Mesendoderm (in vitro differentiated cells): ENCODE measurements at regions not wholly inside any gene's neighbourhood (a gene's known extent, or its start where the extent isn't known, plus 50 kb on each side); places are given as distances from the start of the nearest gene placed in this dataset. TPM values are rescaled to one million over a fixed set of nuclear protein-coding genes. Genes with fewer than 3 reads are reported as not detected.
A peak's percentile ranks its signal among the peaks of the same experiment; 100 is the strongest.

Experiments
- DNase-seq: peaks from one replicate; pipeline ENCODE4 v3.0.0; 2013
- H2AK5ac ChIP-seq: 2 replicates; pipeline ENCODE4 v1.6.1; 2013; ENCODE audit warnings: low read length, inconsistent platforms
- H2BK120ac ChIP-seq: 2 replicates; pipeline ENCODE4 v1.6.1; 2013; ENCODE audit warnings: low read depth, mild to moderate bottlenecking, low read length, moderate library complexity, mixed read lengths
- H2BK15ac ChIP-seq: replicated peaks from 2 replicates; pipeline ENCODE4 v1.6.1; 2013; ENCODE audit warnings: low read depth, mild to moderate bottlenecking, moderate library complexity
- H2BK5ac ChIP-seq: 2 replicates; pipeline ENCODE4 v1.6.1; 2013; ENCODE audit warnings: low read length, inconsistent platforms
- H3K18ac ChIP-seq: 2 replicates; pipeline ENCODE4 v1.6.1; 2013; ENCODE audit warnings: mild to moderate bottlenecking, low read length, mixed read lengths
- H3K23ac ChIP-seq: one replicate; pipeline ENCODE4 v1.6.1; 2013; ENCODE audit warnings: low read length
- H3K27ac ChIP-seq: 2 replicates; pipeline ENCODE4 v1.5.1; 2013; ENCODE audit warnings: low read depth, mild to moderate bottlenecking, inconsistent platforms, low read length, moderate library complexity
- H3K27me3 ChIP-seq: 2 replicates; pipeline ENCODE4 v1.6.1; 2013; ENCODE audit warnings: low read length, control low read depth, mild to moderate bottlenecking, inconsistent platforms; ENCODE audit not compliant: insufficient read depth, poor library complexity
- H3K36me3 ChIP-seq: 2 replicates; pipeline ENCODE4 v1.6.1; 2013; ENCODE audit warnings: low read length, inconsistent platforms; ENCODE audit not compliant: control insufficient read depth, insufficient read depth
- H3K4ac ChIP-seq: one replicate; pipeline ENCODE4 v1.6.1; 2013; ENCODE audit warnings: low read depth, mild to moderate bottlenecking, low read length, moderate library complexity
- H3K4me1 ChIP-seq: 2 replicates; pipeline ENCODE4 v1.6.1; 2013; ENCODE audit warnings: low read depth, low read length, inconsistent platforms; ENCODE audit not compliant: control insufficient read depth
- H3K4me2 ChIP-seq: 2 replicates; pipeline ENCODE4 v1.6.1; 2013; ENCODE audit warnings: low read length
- H3K4me3 ChIP-seq: 2 replicates; pipeline ENCODE4 v1.5.1; 2013; ENCODE audit warnings: mild to moderate bottlenecking, low read length
- H3K56ac ChIP-seq: one replicate; pipeline ENCODE4 v1.6.1; 2013; ENCODE audit warnings: low read length
- H3K79me1 ChIP-seq: 2 replicates; pipeline ENCODE4 v1.6.1; 2013; ENCODE audit warnings: low read length, inconsistent platforms
- H3K79me2 ChIP-seq: 2 replicates; pipeline ENCODE4 v1.6.1; 2013; ENCODE audit warnings: mild to moderate bottlenecking, low read length; ENCODE audit not compliant: control insufficient read depth, insufficient read depth
- H3K9ac ChIP-seq: 2 replicates; pipeline ENCODE4 v1.6.1; 2013; ENCODE audit warnings: low read length, inconsistent platforms
- H4K5ac ChIP-seq: one replicate; pipeline ENCODE4 v1.6.1; 2013; ENCODE audit warnings: low read length
- H4K8ac ChIP-seq: one replicate; pipeline ENCODE4 v1.6.1; 2013; ENCODE audit warnings: low read depth, mild to moderate bottlenecking, control low read depth, low read length, moderate library complexity
- WGBS: extraction: QIAGEN DNeasy Blood & Tissue Kit; methylation state at CpG from one replicate; pipeline ENCODE4 v1.1.7; 2013; ENCODE audit warnings: low lambda C conversion rate, missing lambda C conversion rate; ENCODE audit not compliant: insufficient coverage; ENCODE audit errors: extremely low coverage; 5-methylcytosine and 5-hydroxymethylcytosine counted together
- small RNA-seq: library from polyadenylated mRNA; stranded (forward); fragments of <200 nt; extraction: miRNeasy Mini kit (QIAGEN cat#:217004); gene quantifications from one replicate; pipeline ENCODE3, GENCODE V24; 2013; ENCODE audit not compliant: insufficient read depth

- DNase-seq, result no peak
- no peak overlapping the region for H2BK5ac ChIP-seq
- no peak overlapping the region for H2BK120ac ChIP-seq
- no peak overlapping the region for H4K5ac ChIP-seq
- no peak overlapping the region for H3K4ac ChIP-seq
- H3K4me2 ChIP-seq, result no peak overlapping the region
- no peak overlapping the region for H3K23ac ChIP-seq
- no peak overlapping the region for H3K4me3 ChIP-seq
- H3K36me3 ChIP-seq, result no peaks in the 10 kb centered on the region
- H3K4me1 ChIP-seq, result no peaks in the 10 kb centered on the region
- H3K79me2 ChIP-seq, result no peaks in the 10 kb centered on the region
- H3K56ac ChIP-seq, result no peak overlapping the region
- H3K18ac ChIP-seq, result no peak overlapping the region
- no peak overlapping the region for H4K8ac ChIP-seq
- WGBS, result 100% methylated on average over 1 of the region's 2 CpGs
- no peaks in the 10 kb centered on the region for H3K27me3 ChIP-seq
- H3K79me1 ChIP-seq, result no peaks in the 10 kb centered on the region
- H3K9ac ChIP-seq, result no peak overlapping the region
- no peak overlapping the region for H2AK5ac ChIP-seq
- no peak overlapping the region for H3K27ac ChIP-seq
- H2BK15ac ChIP-seq, result no peak overlapping the region
These were observed 53.7 kb upstream of the SP4 start for GRCh38 chr7:21374134-21374533.

GRCh38 chr7:21377545-21377944, 50.3 kb upstream of the SP4 start:
- Histone ChIP-seq H3K4me2 (no peak overlapping the region), H2BK15ac (no peak overlapping the region), H3K9ac (no peak overlapping the region), H3K79me1 (no peaks in the 10 kb centered on the region), H3K4ac (no peak overlapping the region), H3K27ac (no peak overlapping the region), H4K8ac (no peak overlapping the region), H2AK5ac (no peak overlapping the region), H3K4me3 (no peak overlapping the region), H3K27me3 (no peaks in the 10 kb centered on the region), H3K4me1 (no peaks in the 10 kb centered on the region), H3K36me3 (no peaks in the 10 kb centered on the region), H4K5ac (no peak overlapping the region), H3K79me2 (no peaks in the 10 kb centered on the region), H3K18ac (no peak overlapping the region), H2BK5ac (no peak overlapping the region), H3K56ac (no peak overlapping the region), H3K23ac (no peak overlapping the region), H2BK120ac (no peak overlapping the region)
- DNase-seq, result peak; percentile 20
- WGBS, result no CpG with 5 or more reads among the region's 2 CpGs

Small RNAs in the stretch of these regions (small RNA-seq; reads per million reads assigned to genes)
- not detected for gene RN7SL542P
